ENCODE measurements at regions not wholly inside any gene's neighbourhood (a gene's known extent, or its start where the extent isn't known, plus 50 kb on each side); places are given as distances from the start of the nearest gene placed in this dataset.
"Not testable (repeated sequence)": the region's sequence is repeated elsewhere in the genome, so short reads cannot be mapped to it uniquely, and the experiment has no call there.

GRCh38 chr7:51847461-51848134 lies 531.0 kb upstream of the COBL start:
- POLR2A ChIA-PET = no interaction called here
- CTCF ChIA-PET = interaction anchor here (0.6 kb wide), 1 partner anchor 670 kb away, joined by 3 read pairs; no protein-coding TSS in a partner anchor
- Histone ChIP-seq H3K9me3 (ENCODE audit: control insufficient read depth, insufficient read depth, low read depth, low read length) (no peaks in the 10 kb centered on the region), H3K4me3 (ENCODE audit: low read depth, low read length) (no peak overlapping the region), H3K36me3 (ENCODE audit: control insufficient read depth in 2 of 2, insufficient read depth in 1 of 2, low read length in 2 of 2) (no peaks in the 10 kb centered on the region), H3K4me1 (ENCODE audit: control insufficient read depth, insufficient read depth, low read length) (no peaks in the 10 kb centered on the region), H3K27ac (ENCODE audit: extremely low read depth, low read depth, low read length) (no peak overlapping the region)
- TF ChIP-seq REST (tag by site-specific recombination; IDR thresholded peaks at IDR 0.05) (peak; percentile 68; the same call in 1 of the 2 replicates), TSHZ1 (tag by site-specific recombination; IDR thresholded peaks at IDR 0.05; ENCODE audit: borderline replicate concordance) (no peak)

- H3K36me3 ChIP-seq (ENCODE audit: control insufficient read depth in 2 of 2, insufficient read depth in 1 of 2, low read length in 2 of 2); POLR2A ChIA-PET; H3K9me3 ChIP-seq (ENCODE audit: control insufficient read depth, insufficient read depth, low read depth, low read length); H3K27ac ChIP-seq (ENCODE audit: extremely low read depth, low read depth, low read length); H3K4me1 ChIP-seq (ENCODE audit: control insufficient read depth, insufficient read depth, low read length); H3K4me3 ChIP-seq (ENCODE audit: low read depth, low read length): not testable (repeated sequence)
- CTCF ChIA-PET = interaction anchor here (1.1 kb wide), 1 partner anchor 17 kb away, joined by 3 read pairs; no protein-coding TSS in a partner anchor
Measured at GRCh38 chr7:51839130-51839529, 522.5 kb upstream of the COBL start.

- no peak overlapping the region for H3K27ac ChIP-seq (ENCODE audit: extremely low read depth, low read depth, low read length)
- ChIA-PET CTCF (no interaction called here), POLR2A (no interaction called here)
- no peak overlapping the region for H3K4me3 ChIP-seq (ENCODE audit: low read depth, low read length)
- no peaks in the 10 kb centered on the region for H3K36me3 ChIP-seq (ENCODE audit: control insufficient read depth in 2 of 2, insufficient read depth in 1 of 2, low read length in 2 of 2)
- H3K4me1 ChIP-seq (ENCODE audit: control insufficient read depth, insufficient read depth, low read length) = no peaks in the 10 kb centered on the region
- H3K9me3 ChIP-seq (ENCODE audit: control insufficient read depth, insufficient read depth, low read depth, low read length) = no peaks in the 10 kb centered on the region
- TF ChIP-seq ZNF571 (tag by site-specific recombination; IDR thresholded peaks at IDR 0.05) = no peak
- no peak for TF ChIP-seq OVOL3 (tag by site-specific recombination; IDR thresholded peaks at IDR 0.05)
- no peak for TF ChIP-seq ZBTB49 (tag by site-specific recombination; IDR thresholded peaks at IDR 0.05; ENCODE audit: low read depth)
- TF ChIP-seq ZNF354C (tag by site-specific recombination; IDR thresholded peaks at IDR 0.05; ENCODE audit: borderline replicate concordance, low read depth) = no peak
- TF ChIP-seq ZNF488 (tag by site-specific recombination; IDR thresholded peaks at IDR 0.05) = no peak
- no peak for TF ChIP-seq ZNF660 (tag by site-specific recombination; IDR thresholded peaks at IDR 0.05)
- no peak for TF ChIP-seq ZNF248 (tag by site-specific recombination; IDR thresholded peaks at IDR 0.05)
- no peak for TF ChIP-seq ZNF404 (tag by site-specific recombination; IDR thresholded peaks at IDR 0.05)
- TF ChIP-seq IKZF3 (tag by site-specific recombination; IDR thresholded peaks at IDR 0.05) = no peak
- no peak for TF ChIP-seq ZSCAN4 (tag by site-specific recombination; IDR thresholded peaks at IDR 0.05)
- TF ChIP-seq ZNF274 (IDR thresholded peaks at IDR 0.05; ENCODE audit: low read length) = no peak
- no peak for TF ChIP-seq ZNF274 (tag by site-specific recombination; IDR thresholded peaks at IDR 0.05; ENCODE audit: borderline replicate concordance)
- TF ChIP-seq ZNF701 (tag by site-specific recombination; IDR thresholded peaks at IDR 0.05) = no peak
- no peak for TF ChIP-seq ZNF138 (tag by site-specific recombination; IDR thresholded peaks at IDR 0.05; ENCODE audit: borderline replicate concordance)
- no peak for TF ChIP-seq RBAK (tag by site-specific recombination; IDR thresholded peaks at IDR 0.05)
- TF ChIP-seq ZNF530 (tag by site-specific recombination; IDR thresholded peaks at IDR 0.05; ENCODE audit: low read depth) = no peak
- no peak for TF ChIP-seq GLI4 (tag by site-specific recombination; IDR thresholded peaks at IDR 0.05)
Measured at GRCh38 chr7:51827631-51828030, 511.0 kb upstream of the COBL start.

All from HEK293 (cell line).